ENCODE measurements at regions not wholly inside any gene's neighbourhood (a gene's known extent, or its start where the extent isn't known, plus 50 kb on each side); places are given as distances from the start of the nearest gene placed in this dataset.
"Not testable (repeated sequence)": the region's sequence is repeated elsewhere in the genome, so short reads cannot be mapped to it uniquely, and the experiment has no call there.

GRCh38 chr6:50962213-50962759 is 143.6 kb downstream of the TFAP2B start:
- DNase-seq: no peak

- no peak for DNase-seq
Observed at GRCh38 chr6:50963952-50964351, 145.3 kb downstream of the TFAP2B start.

GRCh38 chr6:50965495-50965894 is 146.8 kb downstream of the TFAP2B start:
- no peak for DNase-seq

DNA sequence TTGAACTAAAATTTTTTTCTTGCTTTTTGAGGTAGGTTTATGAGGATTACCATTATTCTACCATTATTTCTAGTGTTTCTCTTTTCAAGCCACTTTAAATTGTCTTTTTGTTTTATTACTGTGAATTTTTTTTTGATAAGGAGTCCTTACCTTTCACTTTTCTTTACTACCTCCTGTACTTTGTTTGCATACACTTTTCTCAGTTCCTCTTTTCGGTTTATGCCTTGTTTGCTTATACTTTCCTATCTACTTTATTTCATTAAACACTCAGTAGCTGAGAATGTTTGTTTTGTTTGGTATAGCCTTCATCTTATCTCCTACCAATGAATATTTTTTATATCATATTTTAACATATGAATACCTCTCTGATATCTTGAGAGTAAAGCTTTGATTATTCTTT is 147.9 kb downstream of the TFAP2B start:
- DNase-seq: no peak

DNA sequence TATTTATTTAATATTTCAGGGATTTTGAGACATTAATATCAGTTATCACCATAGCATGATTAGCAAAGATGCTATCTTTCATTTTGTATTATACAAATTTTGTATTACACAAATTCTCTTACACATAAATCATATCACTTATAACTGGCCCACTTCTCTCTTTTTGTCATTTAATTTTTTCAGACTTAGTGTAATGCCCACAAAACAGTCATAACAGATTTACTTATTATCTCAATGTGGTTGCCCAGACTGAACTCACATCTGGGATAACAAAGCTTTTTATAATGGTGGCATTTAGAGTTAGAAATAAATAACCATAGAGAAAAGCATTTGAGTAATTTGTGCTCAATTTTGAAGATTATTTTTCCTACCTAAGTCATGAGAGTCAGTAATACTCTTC is 148.3 kb downstream of the TFAP2B start:
- no peak for DNase-seq

- DNase-seq: not testable (repeated sequence)
Observed at GRCh38 chr6:50968246-50968645, 149.6 kb downstream of the TFAP2B start.

DNA sequence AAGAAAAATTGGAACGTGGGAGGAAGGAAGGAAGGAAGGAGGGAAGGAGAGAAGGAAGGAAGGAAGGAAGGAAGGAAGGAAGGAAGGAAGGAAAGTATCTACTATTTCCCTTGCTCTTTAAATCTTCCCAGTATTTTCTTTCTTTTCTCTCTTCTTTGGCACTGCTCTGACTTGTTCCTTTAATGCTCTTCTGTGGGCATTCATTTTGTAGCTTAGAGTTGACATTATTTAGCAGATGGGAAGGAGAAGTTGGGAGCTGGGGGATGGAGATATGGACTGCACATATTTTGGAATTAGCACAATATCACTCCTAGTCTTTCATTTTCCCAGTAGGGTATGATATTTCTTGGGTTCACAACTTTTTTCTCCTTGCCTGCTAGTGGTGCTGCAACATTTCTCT is 152.2 kb downstream of the TFAP2B start:
- no peak for DNase-seq

DNA sequence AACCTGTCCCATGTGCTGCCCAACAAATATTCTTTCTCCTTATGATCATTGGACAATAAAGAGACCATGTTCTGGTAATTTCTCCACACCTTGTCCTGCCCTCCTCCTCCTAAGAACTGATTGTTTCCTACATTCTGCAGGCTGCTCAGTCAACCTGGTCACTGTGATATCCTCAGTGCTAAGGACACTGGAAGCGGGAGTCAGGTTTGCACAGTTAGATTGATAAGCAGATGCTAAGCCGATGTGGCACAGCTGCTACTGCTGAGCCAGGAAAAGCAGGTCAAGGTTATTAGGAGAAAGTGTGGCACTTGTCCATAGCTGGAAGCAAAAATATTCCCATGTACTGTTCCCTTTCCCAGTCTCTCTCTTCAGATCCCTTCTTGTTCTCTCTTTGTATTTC is 154.8 kb downstream of the TFAP2B start:
- DNase-seq: no peak

- DNase-seq: no peak
Observed at GRCh38 chr6:50974319-50974718, 155.6 kb downstream of the TFAP2B start.

- DNase-seq: no peak
Observed at GRCh38 chr6:50975216-50975615, 156.5 kb downstream of the TFAP2B start.

DNA sequence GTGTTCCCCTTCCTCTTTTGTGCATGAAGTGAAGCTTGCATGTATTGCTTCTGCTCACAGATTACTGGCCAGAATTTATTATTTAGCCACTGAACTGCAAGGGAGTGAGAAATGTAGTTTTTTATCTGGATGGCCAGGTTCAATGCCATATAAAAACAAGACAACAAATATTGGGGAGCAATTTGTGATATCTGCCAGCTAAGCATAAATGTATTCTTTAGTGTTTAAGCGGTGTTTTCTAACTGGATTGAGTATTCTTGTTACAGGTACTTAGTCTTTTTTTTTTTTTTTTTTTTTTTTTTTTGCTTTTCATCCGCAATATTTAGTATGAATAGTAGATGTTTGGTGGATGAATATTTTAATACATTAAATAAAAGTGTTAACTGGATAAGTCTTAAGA is 158.2 kb downstream of the TFAP2B start:
- DNase-seq: no peak

GRCh38 chr6:50977796-50978195 is 159.1 kb downstream of the TFAP2B start:
- no peak for DNase-seq

DNA sequence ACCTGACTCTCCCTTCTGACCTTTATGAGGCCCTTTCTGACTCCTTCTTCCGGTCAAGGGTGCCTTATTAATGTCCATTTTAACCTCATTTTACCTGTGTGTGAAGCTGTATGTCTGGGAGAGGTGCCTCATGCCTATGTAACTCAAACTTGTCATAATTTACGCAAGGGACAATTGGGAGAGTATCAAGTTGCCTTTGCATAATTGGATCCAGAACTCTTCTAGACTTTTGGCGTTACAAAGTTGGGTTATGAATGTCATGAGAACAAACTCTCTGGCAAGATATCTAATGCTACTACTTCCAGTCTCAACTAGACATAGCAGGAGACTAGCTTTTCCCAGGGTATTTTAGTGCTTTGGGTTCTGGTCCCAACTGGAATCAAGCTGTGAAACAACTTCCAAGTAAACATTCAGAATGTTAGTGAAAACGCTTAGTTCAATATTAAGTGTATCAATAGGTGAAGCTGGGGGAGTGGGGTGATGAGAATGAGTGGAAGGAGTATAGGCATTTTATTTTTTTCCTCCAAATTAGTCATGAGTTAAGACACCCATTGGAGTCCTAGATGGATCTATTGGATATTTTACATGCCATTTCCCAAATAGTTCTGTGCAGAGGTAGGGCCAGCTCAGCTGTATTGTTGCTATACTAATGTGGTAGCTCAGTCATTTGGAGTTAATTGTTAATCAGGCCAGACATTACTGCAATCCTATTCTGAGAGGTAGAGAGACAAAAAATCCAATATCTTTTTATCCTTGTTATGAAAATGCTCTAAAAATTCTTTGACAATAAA is 159.9 kb downstream of the TFAP2B start:
- no peak for DNase-seq

DNA sequence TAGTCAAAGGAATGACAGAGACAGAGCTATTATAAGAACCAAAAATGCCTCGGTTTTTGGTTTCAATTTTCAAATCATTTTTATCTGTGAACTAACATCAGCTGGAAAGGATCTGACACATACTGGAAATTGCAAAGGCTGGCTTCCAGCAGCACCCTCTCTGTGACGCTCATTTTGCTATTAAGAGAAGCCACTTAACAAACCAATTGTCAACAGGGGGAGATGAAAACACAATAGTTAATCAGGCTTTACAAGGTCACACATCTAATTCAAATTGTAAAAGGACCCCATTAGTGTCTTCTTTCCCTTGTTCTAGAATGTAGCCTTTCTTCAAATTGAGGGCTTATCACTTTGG is 160.5 kb downstream of the TFAP2B start:
- no peak for DNase-seq

DNA sequence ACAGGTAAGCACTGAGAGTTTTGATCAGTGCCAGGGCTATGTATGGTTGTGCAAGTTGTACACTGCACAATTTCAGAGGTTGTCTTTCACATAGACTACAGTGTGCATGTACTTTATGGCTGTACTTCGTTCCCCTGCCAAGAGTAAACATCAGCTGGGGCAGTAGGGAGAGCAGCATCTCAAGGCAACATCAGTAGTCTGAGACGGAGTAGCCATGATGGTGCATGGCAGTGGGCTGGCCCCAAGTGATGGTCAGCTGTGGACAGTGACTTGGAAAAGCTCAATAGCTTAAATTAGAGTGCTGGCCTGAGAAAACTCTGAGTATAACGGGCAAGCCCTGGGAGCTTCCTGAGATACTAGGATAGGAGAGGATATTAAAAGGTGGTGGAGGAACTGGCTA is 165.5 kb downstream of the TFAP2B start:
- DNase-seq: no peak

DNA sequence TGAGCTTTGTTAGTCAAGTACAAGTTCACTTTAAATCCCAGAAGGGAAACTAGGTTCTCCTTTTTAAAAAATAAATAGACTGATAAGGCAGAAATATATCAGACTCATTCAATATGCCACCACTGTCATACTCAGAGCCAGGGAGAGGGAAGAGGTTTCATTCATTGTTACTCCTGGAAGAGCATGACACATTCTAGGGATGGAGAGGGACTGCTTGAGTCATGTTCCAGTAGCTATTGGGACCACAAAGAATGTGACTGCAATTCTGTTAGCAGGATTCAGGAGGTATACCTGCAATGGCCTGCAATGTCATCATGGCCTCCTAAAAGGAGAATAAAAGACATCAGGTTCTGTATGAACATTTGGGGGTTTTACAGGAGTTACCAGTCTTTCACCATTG is 167.6 kb downstream of the TFAP2B start:
- DNase-seq: no peak

DNA sequence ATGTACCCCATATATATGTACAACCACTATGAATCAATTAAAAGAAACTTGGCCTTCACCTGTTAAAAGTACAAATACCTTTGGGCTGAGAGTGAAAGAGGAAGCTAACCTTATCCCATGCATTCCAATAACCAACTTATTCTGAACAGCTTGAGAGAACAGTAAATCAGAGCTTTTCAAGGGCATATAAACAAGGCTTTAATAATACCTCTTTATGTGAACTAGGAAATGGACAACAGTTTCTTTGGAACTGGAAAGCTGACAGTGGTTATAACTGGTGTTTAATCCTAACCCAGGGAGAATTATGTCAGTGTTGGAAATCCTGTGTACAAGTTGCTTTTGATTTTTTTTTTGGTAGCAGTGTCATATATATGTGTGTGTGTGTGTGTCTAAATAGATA is 170.5 kb downstream of the TFAP2B start:
- no peak for DNase-seq

- no peak for DNase-seq
Observed at GRCh38 chr6:50990750-50991446, 172.2 kb downstream of the TFAP2B start.

DNA sequence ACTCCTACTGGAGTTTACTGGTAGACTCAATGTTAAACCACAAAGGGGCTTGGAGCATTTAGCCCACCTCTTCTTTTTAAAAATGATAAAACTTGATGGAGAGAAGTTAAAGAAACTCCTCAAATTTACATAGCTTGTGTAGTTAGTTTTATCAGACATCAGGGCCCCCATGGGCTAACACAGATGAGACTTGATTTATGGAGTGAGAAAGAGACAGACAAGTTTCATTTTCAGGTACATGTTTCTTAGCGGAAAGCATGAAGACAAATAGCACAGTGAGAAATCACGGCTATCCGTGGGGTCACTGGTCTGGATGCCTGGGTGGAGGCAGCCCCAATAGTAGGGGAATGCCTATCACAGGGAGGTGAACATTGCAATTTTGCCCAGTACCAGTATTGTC is 173.6 kb downstream of the TFAP2B start:
- DNase-seq: no peak

- DNase-seq: no peak
Observed at GRCh38 chr6:50992704-50993625, 174.3 kb downstream of the TFAP2B start.

DNA sequence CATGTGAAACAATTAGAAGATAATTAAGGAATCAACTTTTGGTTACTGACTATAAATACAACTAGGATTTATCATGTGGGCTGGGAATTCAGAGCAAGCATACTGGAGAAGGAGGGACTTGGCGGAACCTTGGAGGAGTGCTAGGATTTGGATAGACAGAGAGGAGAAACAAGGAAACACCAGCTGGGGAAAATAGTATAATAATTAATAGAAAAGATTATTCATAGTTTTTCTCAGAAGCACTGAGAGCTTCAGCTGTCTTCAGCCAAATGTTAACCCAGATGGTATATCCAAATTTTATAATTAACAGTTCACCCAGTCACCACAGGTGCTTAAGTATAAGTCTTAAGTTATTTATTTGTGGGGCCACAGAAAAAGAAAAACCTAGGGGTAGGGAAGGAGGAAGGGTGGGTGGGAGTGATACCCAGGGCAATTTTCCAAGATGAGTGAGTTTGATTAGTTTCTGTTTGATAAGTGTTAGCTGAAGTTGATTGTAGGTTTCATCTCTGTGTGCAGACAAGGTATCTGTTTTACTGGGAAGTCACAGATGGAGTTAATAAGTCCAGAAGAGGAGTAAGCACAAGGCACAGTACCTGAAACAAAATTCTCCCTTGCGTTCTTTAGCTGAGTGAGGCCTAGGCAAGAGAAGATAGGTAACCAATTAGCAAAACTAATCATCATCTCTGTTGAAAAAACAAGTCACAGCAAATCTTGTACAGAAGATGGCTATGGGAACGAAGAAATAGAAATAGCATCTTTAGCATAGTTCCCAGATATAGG is 175.5 kb downstream of the TFAP2B start:
- no peak for DNase-seq

- no peak for DNase-seq
Observed at GRCh38 chr6:50995036-50995435, 176.4 kb downstream of the TFAP2B start.

DNA sequence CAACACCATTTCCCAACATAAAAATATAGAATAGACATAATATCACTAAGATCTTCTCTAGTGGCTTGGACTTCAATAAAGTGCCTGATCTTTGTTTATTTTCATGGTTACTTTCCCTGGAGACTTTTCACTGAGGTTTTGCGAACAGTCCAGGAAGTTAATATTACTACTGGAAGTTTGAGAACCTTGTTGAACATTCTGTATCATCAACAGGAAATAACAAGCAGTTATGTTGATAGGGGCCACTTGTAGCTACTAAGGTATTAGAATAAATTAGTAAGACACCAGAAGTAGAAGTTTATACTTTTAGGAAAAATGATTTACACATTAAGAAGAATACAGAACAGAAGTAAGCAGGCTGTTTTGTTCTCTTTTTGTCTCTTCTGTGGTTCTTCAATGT is 180.2 kb downstream of the TFAP2B start:
- DNase-seq: no peak

Data from NCI-H345 (cell line).